Activated CD4-positive, alpha-beta T cell treated with anti-CD3 and anti-CD28 coated beads, Interleukin-10, Interleukin-2, amounts not matched to agents 100 ng/mL and 50 ng/mL, durations not matched to agents 16 hours and 8 hours (primary cell): ENCODE measurements at regions not wholly inside any gene's neighbourhood (a gene's known extent, or its start where the extent isn't known, plus 50 kb on each side); places are given as distances from the start of the nearest gene placed in this dataset.

Experiments
- DNase-seq: peaks from one replicate; pipeline ENCODE4 v3.0.0-alpha.2; 2020

DNA sequence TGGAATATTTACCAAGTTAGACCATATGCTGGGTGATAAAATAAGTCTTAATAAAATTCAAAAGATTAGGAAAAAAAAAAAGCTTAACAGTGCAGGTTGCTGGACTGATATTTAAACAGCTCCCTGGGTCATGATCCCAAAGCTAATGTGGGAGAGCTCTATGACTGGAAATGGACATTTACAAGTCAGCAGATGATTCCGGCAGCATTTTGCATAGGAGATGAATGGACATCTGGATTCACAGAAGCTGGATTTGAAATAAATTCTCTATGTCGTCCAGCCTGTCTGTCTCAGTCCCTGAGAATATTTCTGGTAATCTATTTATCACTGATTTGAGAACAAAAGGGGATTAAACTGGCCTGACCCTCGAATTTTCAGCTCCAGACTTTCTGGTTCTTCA lies 52.3 kb upstream of the KLHL25 start:
- no peak for DNase-seq

DNA sequence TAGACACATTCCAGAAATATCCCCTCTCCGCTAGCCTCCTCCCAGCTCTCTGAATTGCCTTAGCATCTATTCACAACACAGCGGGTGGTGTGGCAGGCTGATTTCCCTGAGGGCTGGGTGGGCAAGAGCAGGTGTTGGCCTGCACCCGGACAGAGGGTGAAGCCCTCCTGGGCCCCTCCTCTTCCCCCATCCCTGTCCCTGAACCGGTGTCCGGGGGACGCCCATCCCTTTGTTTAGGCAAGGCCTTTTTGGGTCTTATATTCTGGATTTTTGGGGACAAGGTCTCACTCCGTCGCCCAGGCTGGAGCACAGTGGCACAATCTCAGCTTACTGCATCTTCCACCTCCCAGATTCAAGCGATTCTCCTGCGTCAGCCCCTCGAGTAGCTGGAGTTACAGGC lies 55.2 kb upstream of the KLHL25 start:
- DNase-seq = no peak

DNA sequence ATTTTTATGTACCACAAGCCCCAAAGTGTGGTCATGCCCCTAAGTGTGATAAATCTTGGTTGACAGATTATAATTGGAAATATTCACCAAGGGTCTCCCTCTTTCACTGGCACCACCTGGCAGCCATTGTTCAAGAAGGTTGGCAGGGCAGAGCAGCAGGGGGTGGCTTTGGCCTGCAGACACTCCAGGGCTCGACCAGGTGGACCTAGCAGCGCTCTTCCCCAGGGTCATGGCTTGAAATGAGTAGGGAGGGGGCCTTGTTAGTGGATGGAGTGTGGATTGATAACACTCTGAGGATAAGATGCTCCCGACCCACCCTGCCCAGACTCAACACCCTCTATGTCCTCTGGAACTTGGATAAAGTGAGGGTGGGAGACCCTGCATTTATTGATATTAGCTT lies 58.2 kb upstream of the KLHL25 start:
- no peak for DNase-seq

- peak; percentile 76 for DNase-seq
These were observed 59.8 kb upstream of the KLHL25 start for GRCh38 chr15:85854345-85855097.

GRCh38 chr15:85858586-85859375 lies 64.1 kb upstream of the KLHL25 start:
- DNase-seq = peak; percentile 84

- DNase-seq = no peak
These were observed 64.9 kb upstream of the KLHL25 start for GRCh38 chr15:85859671-85860070.

GRCh38 chr15:85860394-85861161 lies 65.9 kb upstream of the KLHL25 start:
- DNase-seq = no peak

GRCh38 chr15:85865070-85865684 lies 70.5 kb upstream of the KLHL25 start:
- DNase-seq = peak; percentile 10

DNA sequence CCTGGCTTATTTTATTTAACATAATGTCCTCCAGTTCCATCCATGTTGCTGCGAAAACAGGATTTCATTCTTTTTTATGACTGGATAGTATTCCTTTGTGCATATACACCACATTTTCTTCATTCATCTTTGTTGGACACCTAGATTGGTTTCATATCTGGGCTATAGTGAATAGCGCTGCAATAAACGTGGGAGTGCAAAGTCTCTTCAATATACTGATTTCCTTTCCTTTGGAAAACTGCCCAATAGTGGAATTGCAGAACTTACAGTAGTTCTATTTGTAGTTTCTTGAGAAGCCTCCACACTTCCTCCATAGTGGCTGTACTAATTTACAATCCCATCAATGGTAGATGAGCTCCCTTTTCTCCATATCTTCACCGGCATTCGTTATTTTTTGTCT lies 72.5 kb upstream of the KLHL25 start:
- DNase-seq = no peak

- no peak for DNase-seq
These were observed 74.4 kb upstream of the KLHL25 start for GRCh38 chr15:85869124-85869523.

DNA sequence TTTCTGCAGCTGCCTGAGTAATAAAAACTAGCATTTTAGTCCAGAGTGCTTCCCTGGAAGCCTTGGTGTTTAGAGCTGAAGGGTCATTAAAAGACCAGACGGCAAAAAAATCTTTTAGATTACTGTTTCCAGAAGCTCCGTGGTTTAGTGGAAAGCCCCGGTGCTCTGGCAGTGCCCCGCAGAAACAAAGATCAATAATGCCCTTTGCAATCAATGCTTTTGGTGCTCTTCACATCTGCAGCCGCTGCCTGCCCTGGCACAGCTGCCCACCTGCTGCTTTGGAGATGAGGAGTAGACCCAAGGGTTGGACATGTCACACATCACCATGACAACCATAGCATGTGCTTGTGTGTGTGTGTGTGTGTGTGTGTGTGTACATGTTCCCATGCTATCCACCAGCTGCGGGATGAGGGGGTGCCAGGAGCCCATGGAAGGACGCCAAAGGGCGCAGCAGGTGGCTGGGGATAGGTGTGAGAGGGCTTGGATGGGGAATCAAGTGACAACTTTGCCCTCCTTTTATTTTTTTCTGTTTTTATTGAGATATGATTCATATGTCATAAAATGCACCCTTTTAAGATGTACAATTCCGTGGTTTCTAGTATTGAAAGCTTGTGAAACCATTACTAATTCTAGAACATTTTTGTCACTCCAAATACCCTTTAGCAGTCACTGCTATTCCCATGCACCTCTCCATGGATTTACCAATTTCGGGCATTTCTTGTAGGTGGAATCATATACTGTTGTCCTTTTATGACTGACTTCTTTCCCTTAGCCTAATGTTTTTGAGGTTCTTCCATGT lies 75.7 kb upstream of the KLHL25 start:
- no peak for DNase-seq

- DNase-seq = no peak
These were observed 76.8 kb upstream of the KLHL25 start for GRCh38 chr15:85871545-85871944.

DNA sequence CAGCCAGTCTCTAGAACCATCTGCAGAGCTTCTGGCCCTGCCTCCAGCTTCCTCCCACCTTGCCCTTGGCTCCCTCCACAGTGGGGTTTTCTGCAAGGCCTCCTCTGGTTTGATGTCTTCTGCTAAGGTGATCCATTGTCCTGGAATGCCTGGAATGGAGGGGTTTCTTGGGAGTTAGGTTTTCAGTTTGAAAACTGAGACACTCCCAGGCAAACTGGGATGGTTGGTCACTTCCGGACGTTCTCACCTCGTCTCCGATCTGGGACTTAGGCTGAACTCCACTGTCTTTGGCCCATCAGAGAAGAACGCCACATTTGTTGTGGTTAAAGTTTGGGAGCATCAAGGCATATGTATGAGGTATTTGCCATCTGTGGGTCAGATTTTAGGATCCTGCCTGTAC lies 77.4 kb upstream of the KLHL25 start:
- DNase-seq = no peak

DNA sequence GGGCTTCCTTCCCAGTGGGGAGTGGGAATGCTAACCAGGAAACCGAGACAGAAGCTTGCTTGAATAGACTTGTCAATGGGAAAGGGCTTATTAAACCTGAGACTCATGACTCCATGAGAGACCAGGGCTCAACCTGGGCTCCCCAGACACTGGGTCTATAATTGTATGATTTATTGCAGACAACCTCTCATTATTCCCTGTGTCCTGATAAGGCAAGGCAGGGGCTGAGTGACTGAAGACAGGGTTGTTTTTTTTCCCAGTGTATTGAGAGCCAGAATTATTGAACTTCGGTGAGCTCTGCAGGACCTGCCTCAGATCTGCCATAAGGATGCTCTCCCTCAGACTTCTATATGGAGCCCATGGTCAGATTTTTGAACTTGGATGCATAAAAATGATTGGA lies 79.5 kb upstream of the KLHL25 start:
- DNase-seq = no peak

DNA sequence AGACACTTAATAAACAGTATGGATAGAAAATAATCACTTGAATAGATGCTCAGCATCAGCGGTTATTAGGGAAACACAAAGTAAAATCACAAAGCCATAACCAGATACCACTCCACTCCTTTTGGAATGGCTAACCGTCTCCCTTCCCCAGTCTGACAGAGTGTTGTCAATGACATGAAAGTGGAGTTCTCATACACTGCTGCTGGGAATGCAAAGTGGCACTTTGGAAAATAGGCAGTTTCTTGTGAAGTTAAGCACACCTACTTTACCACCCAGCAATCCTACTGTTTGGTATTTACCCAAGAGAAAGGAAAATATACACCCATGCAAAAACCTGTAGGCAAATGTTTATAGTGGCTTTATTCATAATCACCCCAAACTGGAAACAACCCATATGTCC lies 81.0 kb upstream of the KLHL25 start:
- DNase-seq = no peak

DNA sequence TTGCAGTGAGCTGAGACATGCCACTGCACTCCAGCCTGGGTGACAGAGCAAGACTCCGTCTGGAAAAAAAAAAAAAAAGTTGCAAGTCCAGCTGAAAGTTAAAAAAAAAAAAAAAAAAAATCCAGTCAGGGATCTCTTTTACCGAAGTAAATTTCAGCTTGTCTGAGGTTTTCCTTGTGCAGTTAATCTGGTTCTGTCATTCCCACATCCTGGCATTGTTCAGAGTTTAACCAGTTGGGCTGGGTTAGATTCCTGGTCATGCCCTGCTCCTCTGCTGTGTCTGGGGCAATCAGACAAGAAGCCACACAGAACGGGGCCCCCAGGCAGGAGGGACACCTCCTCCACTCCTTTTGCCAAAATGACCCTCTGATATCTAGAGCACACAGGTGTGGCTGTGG lies 84.1 kb upstream of the KLHL25 start:
- DNase-seq = no peak

GRCh38 chr15:85879334-85880163 lies 84.8 kb upstream of the KLHL25 start:
- no peak for DNase-seq

DNA sequence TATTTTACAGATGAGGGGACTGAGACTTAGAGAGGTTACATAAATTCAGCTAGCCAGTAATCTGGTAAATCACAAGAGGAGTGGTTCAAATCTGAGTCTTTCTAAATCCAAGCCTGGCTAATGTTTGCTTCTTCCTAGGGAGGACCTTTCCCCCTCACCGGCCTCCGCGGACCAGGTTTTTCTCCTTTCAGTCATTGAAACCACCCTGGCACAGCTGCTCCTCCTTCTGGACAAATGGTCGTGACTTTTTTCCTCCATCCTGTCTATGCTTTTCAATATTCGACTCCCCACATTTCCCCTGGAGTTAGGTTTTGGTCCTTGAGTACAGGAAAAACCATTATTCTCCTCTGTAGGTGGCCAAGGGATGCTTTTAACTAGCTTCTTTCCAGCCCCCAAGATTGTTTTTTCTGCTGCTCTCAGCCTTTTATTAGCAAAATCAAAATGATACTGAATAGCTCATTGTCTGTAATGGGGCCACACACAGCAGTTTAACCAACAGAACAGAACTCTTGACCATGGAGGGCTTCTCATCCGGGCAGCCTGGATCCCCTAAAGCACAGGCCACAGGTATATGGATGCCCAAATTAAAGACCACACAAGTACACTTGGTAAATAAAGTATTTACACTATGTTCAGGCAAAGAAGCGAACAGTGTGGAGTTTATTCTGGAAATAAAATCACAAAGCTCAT lies 85.9 kb upstream of the KLHL25 start:
- DNase-seq = no peak

GRCh38 chr15:85886309-85886811 lies 91.6 kb upstream of the KLHL25 start:
- no peak for DNase-seq

- DNase-seq = no peak
These were observed 95.4 kb upstream of the KLHL25 start for GRCh38 chr15:85889956-85890619.
